ENCODE measurements at regions not wholly inside any gene's neighbourhood (a gene's known extent, or its start where the extent isn't known, plus 50 kb on each side); places are given as distances from the start of the nearest gene placed in this dataset.

DNA sequence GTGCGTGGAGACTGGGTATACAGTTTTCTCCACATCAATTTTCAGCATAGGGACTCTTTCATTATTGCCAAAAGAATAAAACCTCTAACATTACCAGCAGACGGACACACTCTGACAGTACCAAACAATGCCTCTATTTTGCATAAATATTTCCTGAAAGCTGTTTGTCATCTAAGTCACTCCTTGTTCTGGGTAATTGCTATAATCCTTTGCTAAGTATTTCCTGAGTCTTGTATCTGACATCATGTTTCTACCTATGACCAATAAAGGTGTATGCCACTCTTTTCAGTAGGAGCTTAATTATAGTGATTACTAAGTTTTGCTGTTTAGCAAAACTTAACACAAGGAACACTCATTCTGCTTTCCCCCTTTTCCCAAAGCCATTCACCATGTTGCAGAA is 886.5 kb downstream of the SLITRK6 start:
- no peak for TF ChIP-seq MAZ (IDR thresholded peaks at IDR 0.05; ENCODE audit: borderline replicate concordance, low read depth, low read length)
- no peak for TF ChIP-seq RAD21 (IDR thresholded peaks at IDR 0.05; ENCODE audit: low read length)
- TF ChIP-seq, protein P1, sequence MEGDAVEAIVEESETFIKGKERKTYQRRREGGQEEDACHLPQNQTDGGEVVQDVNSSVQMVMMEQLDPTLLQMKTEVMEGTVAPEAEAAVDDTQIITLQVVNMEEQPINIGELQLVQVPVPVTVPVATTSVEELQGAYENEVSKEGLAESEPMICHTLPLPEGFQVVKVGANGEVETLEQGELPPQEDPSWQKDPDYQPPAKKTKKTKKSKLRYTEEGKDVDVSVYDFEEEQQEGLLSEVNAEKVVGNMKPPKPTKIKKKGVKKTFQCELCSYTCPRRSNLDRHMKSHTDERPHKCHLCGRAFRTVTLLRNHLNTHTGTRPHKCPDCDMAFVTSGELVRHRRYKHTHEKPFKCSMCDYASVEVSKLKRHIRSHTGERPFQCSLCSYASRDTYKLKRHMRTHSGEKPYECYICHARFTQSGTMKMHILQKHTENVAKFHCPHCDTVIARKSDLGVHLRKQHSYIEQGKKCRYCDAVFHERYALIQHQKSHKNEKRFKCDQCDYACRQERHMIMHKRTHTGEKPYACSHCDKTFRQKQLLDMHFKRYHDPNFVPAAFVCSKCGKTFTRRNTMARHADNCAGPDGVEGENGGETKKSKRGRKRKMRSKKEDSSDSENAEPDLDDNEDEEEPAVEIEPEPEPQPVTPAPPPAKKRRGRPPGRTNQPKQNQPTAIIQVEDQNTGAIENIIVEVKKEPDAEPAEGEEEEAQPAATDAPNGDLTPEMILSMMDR (conservative IDR thresholded peaks at IDR 0.05; ENCODE audit: low read depth, low read length), result no peak
- TF ChIP-seq POLR2A (IDR thresholded peaks at IDR 0.05; ENCODE audit: low read depth, low read length), result no peak
- TF ChIP-seq RFX5 (IDR thresholded peaks at IDR 0.05; ENCODE audit: low read depth, low read length), result no peak
- no peak for TF ChIP-seq RCOR1 (IDR thresholded peaks at IDR 0.05; ENCODE audit: insufficient replicate concordance, low read length)
- TF ChIP-seq, protein P2, sequence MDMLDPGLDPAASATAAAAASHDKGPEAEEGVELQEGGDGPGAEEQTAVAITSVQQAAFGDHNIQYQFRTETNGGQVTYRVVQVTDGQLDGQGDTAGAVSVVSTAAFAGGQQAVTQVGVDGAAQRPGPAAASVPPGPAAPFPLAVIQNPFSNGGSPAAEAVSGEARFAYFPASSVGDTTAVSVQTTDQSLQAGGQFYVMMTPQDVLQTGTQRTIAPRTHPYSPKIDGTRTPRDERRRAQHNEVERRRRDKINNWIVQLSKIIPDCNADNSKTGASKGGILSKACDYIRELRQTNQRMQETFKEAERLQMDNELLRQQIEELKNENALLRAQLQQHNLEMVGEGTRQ (IDR thresholded peaks at IDR 0.05; ENCODE audit: low read depth, low read length), result no peak
- TF ChIP-seq MXI1 (IDR thresholded peaks at IDR 0.05; ENCODE audit: borderline replicate concordance, low read depth, low read length), result no peak
- no peak for TF ChIP-seq BHLHE40 (IDR thresholded peaks at IDR 0.05; ENCODE audit: low read depth, low read length)
- TF ChIP-seq FOS (IDR thresholded peaks at IDR 0.05; ENCODE audit: low read depth, low read length), result no peak
- TF ChIP-seq SMC3 (IDR thresholded peaks at IDR 0.05; ENCODE audit: low read depth, low read length), result no peak
- TF ChIP-seq, protein P3, sequence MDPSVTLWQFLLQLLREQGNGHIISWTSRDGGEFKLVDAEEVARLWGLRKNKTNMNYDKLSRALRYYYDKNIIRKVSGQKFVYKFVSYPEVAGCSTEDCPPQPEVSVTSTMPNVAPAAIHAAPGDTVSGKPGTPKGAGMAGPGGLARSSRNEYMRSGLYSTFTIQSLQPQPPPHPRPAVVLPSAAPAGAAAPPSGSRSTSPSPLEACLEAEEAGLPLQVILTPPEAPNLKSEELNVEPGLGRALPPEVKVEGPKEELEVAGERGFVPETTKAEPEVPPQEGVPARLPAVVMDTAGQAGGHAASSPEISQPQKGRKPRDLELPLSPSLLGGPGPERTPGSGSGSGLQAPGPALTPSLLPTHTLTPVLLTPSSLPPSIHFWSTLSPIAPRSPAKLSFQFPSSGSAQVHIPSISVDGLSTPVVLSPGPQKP (IDR thresholded peaks at IDR 0.05; ENCODE audit: borderline replicate concordance, low read depth, low read length), result no peak
- no peak for TF ChIP-seq CEBPB (IDR thresholded peaks at IDR 0.05; ENCODE audit: low read depth, low read length)

Data from IMR-90 (cell line).